Right lobe of liver (tissue), 4 donors: ENCODE measurements at regions not wholly inside any gene's neighbourhood (a gene's known extent, or its start where the extent isn't known, plus 50 kb on each side); places are given as distances from the start of the nearest gene placed in this dataset.

Experiments used
- CTCF ChIP-seq, 4 donors: fragments of 200-600 bp in 3 of 4; fragments of 450-650 bp in 1 of 4; IDR thresholded peaks; one replicate each; pipeline versions ENCODE4 v1.5.1 to v1.8.0; 2016 to 2022; ENCODE audit warnings: antibody characterized with exemption in 4 of 4, mild to moderate bottlenecking in 2 of 4
- POLR2A ChIP-seq: fragments of 450-650 bp; IDR thresholded peaks from one replicate; pipeline ENCODE4 v1.6.1; 2017; ENCODE audit warnings: antibody characterized with exemption, mild to moderate bottlenecking
- donor health status: DM: no; HTN: no; CAD: no.
- donor health status: DM: no; HTN: no; CAD: no.
- donor health status: DM: no; HTN: yes; CAD: no.

- TF ChIP-seq POLR2A (no peak), CTCF (IDR thresholded peaks at IDR 0.05) (no peak)
Measured at GRCh38 chr4:188377816-188378215, 238.6 kb downstream of the TRIML1 start.
